OCI-LY1 (cell line): ENCODE measurements at regions not wholly inside any gene's neighbourhood (a gene's known extent, or its start where the extent isn't known, plus 50 kb on each side); places are given as distances from the start of the nearest gene placed in this dataset.

Experiments
- H2AFZ ChIP-seq: fragments of 200-600 bp; sonication (generic), shearing (Covaris generic); 2 replicates; pipeline ENCODE4 v1.6.0; 2014; ENCODE audit warnings: antibody characterized with exemption, mild to moderate bottlenecking, low read length
- H3F3A ChIP-seq: fragments of 200-600 bp; sonication (generic), shearing (Covaris generic); 2 replicates; pipeline ENCODE4 v1.6.0; 2014; ENCODE audit warnings: mild to moderate bottlenecking, antibody characterized with exemption, low read length, moderate library complexity; ENCODE audit not compliant: insufficient read depth
- H3K27ac ChIP-seq: fragments of 200-600 bp; sonication (generic); 2 replicates; pipeline ENCODE4 v1.5.1; 2014; ENCODE audit warnings: low read length, mixed run types, mild to moderate bottlenecking, low read depth; ENCODE audit not compliant: poor library complexity, severe bottlenecking
- H3K27me3 ChIP-seq: fragments of 200-600 bp; sonication (generic); 2 replicates; pipeline ENCODE4 v1.6.0; 2014; ENCODE audit warnings: antibody characterized with exemption, mild to moderate bottlenecking, low read length, moderate library complexity; ENCODE audit not compliant: insufficient read depth
- H3K36me3 ChIP-seq: fragments of 200-600 bp; sonication (generic); 2 replicates; pipeline ENCODE4 v1.6.1; 2014; ENCODE audit warnings: mild to moderate bottlenecking, antibody characterized with exemption, low read length, moderate library complexity, mixed read lengths; ENCODE audit not compliant: insufficient read depth
- H3K4me1 ChIP-seq: fragments of 200-600 bp; sonication (generic); 2 replicates; pipeline ENCODE4 v1.5.1; 2014; ENCODE audit warnings: mild to moderate bottlenecking, low read length, moderate library complexity; ENCODE audit not compliant: insufficient read depth, severe bottlenecking
- H3K4me2 ChIP-seq: fragments of 200-600 bp; sonication (generic), shearing (Covaris generic); 2 replicates; pipeline ENCODE4 v1.6.1; 2014; ENCODE audit warnings: low read length
- H3K4me3 ChIP-seq: fragments of 200-600 bp; sonication (generic); 2 replicates; pipeline ENCODE4 v1.5.1; 2014; ENCODE audit warnings: low read length, low read depth, mild to moderate bottlenecking, mixed read lengths; ENCODE audit not compliant: poor library complexity, severe bottlenecking
- H3K79me2 ChIP-seq: fragments of 200-600 bp; shearing (Covaris generic); 2 replicates; pipeline ENCODE4 v1.6.1; 2016; ENCODE audit warnings: mixed run types, low read length, mixed read lengths; ENCODE audit not compliant: insufficient read depth
- H3K9ac ChIP-seq: fragments of 200-600 bp; sonication (generic), shearing (Covaris generic); 2 replicates; pipeline ENCODE4 v1.6.1; 2014; ENCODE audit warnings: mild to moderate bottlenecking, low read length, mixed read lengths
- H3K9me2 ChIP-seq: fragments of 200-600 bp; sonication (generic), shearing (Covaris generic); 2 replicates; pipeline ENCODE4 v1.6.1; 2014; ENCODE audit warnings: low read depth, mild to moderate bottlenecking, low read length, mixed read lengths
- H3K9me3 ChIP-seq: fragments of 200-600 bp; shearing (Covaris generic); 2 replicates; pipeline ENCODE4 v1.6.1; 2014; ENCODE audit warnings: low read length, mixed read lengths
- H4K20me1 ChIP-seq: fragments of 200-600 bp; sonication (generic), shearing (Covaris generic); 2 replicates; pipeline ENCODE4 v1.6.0; 2016; ENCODE audit warnings: mild to moderate bottlenecking, low read length; ENCODE audit not compliant: insufficient read depth
- EZH2 ChIP-seq: fragments of 200-600 bp; sonication (generic), shearing (Covaris generic); IDR thresholded peaks from 2 replicates; pipeline ENCODE4 v1.8.0; 2017; ENCODE audit warnings: borderline replicate concordance, mixed run types, mild to moderate bottlenecking, antibody characterized with exemption, low read length, moderate library complexity, mixed read lengths
- TF ChIP-seq, protein P1 (sequence below): fragments of 200-600 bp; sonication (generic), shearing (Covaris generic); IDR thresholded peaks from 2 replicates; pipeline ENCODE4 v1.5.1; 2017; ENCODE audit warnings: mild to moderate bottlenecking, antibody characterized with exemption, low read length, moderate library complexity, mixed read lengths

DNA sequence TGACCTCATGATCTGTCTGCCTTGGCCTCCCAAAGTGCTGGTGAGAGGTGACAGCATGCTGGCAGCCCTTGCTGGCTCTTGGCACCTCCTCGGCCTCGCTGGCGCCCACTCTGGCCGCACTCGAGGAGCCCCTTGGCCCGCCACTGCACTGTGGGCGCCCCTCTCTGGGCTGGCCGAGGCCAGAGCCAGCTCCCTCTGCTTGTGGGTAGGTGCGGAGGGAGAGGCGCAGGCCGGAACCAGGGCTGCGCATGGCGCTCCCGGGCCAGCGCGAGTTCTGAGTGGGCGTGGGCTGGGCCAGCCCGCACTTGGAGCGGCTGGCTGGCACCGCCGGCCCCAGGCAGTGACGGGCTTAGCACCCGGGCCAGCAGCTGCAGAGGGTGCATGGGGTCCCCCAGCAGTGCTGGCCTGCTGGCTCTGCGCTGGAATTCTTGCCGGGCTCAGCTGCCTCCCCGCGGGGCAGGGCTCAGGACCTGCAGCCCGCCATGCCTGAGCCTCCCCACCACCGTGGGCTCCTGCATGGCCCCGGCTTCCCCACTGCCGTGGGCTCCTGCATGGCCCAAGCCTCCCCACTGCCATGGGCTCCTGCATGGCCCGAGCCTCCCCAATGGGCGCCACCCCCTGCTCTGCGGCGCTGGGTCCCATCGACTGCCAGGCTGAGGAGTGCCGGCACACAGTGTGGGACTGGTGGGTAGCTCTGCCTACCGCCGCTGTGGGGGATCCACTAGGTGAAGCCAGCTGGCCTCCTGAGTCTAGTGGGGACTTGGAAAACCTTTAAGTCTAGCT, 76.4 kb upstream of the OSBPL11 start:
- H3K36me3 ChIP-seq: no peaks in the 10 kb centered on the region
- H3K27me3 ChIP-seq: no peaks in the 10 kb centered on the region
- no peak overlapping the region for H3K27ac ChIP-seq
- no peak overlapping the region for H3K4me2 ChIP-seq
- H3K9ac ChIP-seq: no peak overlapping the region
- H2AFZ ChIP-seq: no peak overlapping the region
- no peak for TF ChIP-seq EZH2
- TF ChIP-seq, protein P1, sequence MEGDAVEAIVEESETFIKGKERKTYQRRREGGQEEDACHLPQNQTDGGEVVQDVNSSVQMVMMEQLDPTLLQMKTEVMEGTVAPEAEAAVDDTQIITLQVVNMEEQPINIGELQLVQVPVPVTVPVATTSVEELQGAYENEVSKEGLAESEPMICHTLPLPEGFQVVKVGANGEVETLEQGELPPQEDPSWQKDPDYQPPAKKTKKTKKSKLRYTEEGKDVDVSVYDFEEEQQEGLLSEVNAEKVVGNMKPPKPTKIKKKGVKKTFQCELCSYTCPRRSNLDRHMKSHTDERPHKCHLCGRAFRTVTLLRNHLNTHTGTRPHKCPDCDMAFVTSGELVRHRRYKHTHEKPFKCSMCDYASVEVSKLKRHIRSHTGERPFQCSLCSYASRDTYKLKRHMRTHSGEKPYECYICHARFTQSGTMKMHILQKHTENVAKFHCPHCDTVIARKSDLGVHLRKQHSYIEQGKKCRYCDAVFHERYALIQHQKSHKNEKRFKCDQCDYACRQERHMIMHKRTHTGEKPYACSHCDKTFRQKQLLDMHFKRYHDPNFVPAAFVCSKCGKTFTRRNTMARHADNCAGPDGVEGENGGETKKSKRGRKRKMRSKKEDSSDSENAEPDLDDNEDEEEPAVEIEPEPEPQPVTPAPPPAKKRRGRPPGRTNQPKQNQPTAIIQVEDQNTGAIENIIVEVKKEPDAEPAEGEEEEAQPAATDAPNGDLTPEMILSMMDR: no peak
- H3K4me1 ChIP-seq: no peaks in the 10 kb centered on the region
- H4K20me1 ChIP-seq: no peaks in the 10 kb centered on the region
- H3K9me3 ChIP-seq: no peaks in the 10 kb centered on the region
- H3K79me2 ChIP-seq: no peaks in the 10 kb centered on the region
- no peaks in the 10 kb centered on the region for H3K9me2 ChIP-seq
- no peak overlapping the region for H3K4me3 ChIP-seq
- no peaks in the 10 kb centered on the region for H3F3A ChIP-seq

GRCh38 chr3:125675791-125676190, 80.5 kb upstream of the OSBPL11 start:
- no peaks in the 10 kb centered on the region for H4K20me1 ChIP-seq
- H3K79me2 ChIP-seq: no peaks in the 10 kb centered on the region
- no peak for TF ChIP-seq EZH2
- TF ChIP-seq, protein P1: no peak
- no peak overlapping the region for H2AFZ ChIP-seq
- no peaks in the 10 kb centered on the region for H3K9me3 ChIP-seq
- H3K9me2 ChIP-seq: no peaks in the 10 kb centered on the region
- no peak overlapping the region for H3K9ac ChIP-seq
- no peak overlapping the region for H3K4me2 ChIP-seq
- no peak overlapping the region for H3K4me3 ChIP-seq
- H3K27ac ChIP-seq: no peak overlapping the region
- no peaks in the 10 kb centered on the region for H3K27me3 ChIP-seq
- H3F3A ChIP-seq: no peaks in the 10 kb centered on the region
- H3K4me1 ChIP-seq: no peaks in the 10 kb centered on the region
- H3K36me3 ChIP-seq: no peaks in the 10 kb centered on the region

GRCh38 chr3:125679258-125679657, 84.0 kb upstream of the OSBPL11 start:
- Histone ChIP-seq H2AFZ (no peak overlapping the region), H3K27me3 (no peaks in the 10 kb centered on the region), H3K9ac (no peak overlapping the region), H3K4me1 (no peaks in the 10 kb centered on the region), H3K9me2 (no peaks in the 10 kb centered on the region), H3K4me3 (no peak overlapping the region), H3K36me3 (no peaks in the 10 kb centered on the region), H4K20me1 (no peaks in the 10 kb centered on the region), H3K27ac (no peak overlapping the region), H3K9me3 (no peaks in the 10 kb centered on the region), H3F3A (no peaks in the 10 kb centered on the region), H3K4me2 (no peak overlapping the region), H3K79me2 (no peaks in the 10 kb centered on the region)
- no peak for TF ChIP-seq EZH2
- TF ChIP-seq, protein P1: no peak
